HCT116 (cell line): ENCODE measurements at regions not wholly inside any gene's neighbourhood (a gene's known extent, or its start where the extent isn't known, plus 50 kb on each side); places are given as distances from the start of the nearest gene placed in this dataset.

Source experiments
- ATAC-seq: fragments of 200-7000 bp; cut with Tn5 transposase; 2 replicates; pipeline ENCODE4 v1.9.1; 2020; ENCODE audit warnings: mild to moderate bottlenecking, moderate library complexity
- BruUV-seq: library from RNA; stranded (reverse); fragments of 400-500 nt; replicated peaks from 2 replicates; lab custom pipeline; 2021; lab: Mats Ljungman, UMichigan
- CTCF ChIA-PET: fragments of 300-600 bp; sonication (Branson Sonifier 250); formaldehyde crosslinking; loops from one replicate; lab custom pipeline; 2021; ENCODE audit warnings: antibody characterized with exemption; lab: Charles Lee
- POLR2A ChIA-PET: fragments of 300-600, 350-600 bp; sonication (Branson Sonifier 250); formaldehyde crosslinking; loops from one replicate; lab custom pipeline; 2021; ENCODE audit warnings: antibody characterized with exemption; lab: Charles Lee
- RAD21 ChIA-PET, 2 experiments: fragments of 300-600 bp; sonication (Branson Sonifier 250); formaldehyde crosslinking; loops; one replicate each; lab custom pipeline; 2023; ENCODE audit warnings: low total read pairs in 2 of 2; ENCODE audit not compliant: uncharacterized antibody in 2 of 2, unreplicated experiment in 2 of 2, low non-redundant PET in 1 of 2; lab: Charles Lee
- DNase-seq: peaks from one replicate; pipeline ENCODE4 v3.0.0-alpha.2; 2010; ENCODE audit warnings: low read depth, low spot score
- H2AFZ ChIP-seq: fragments of 200-600 bp; shearing (Covaris generic), sonication (generic); 2 replicates; pipeline ENCODE4 v1.6.1; 2017; ENCODE audit warnings: low read depth, mixed run types, mixed read lengths, antibody characterized with exemption, low read length; ENCODE audit not compliant: poor library complexity, severe bottlenecking
- H3K27ac ChIP-seq: 2 replicates; pipeline ENCODE4 v1.5.1; 2012; ENCODE audit warnings: low read depth, low read length
- H3K27me3 ChIP-seq: fragments of 200-600 bp; sonication (generic); 2 replicates; pipeline ENCODE4 v1.6.1; 2016; ENCODE audit warnings: mixed run types, low read length, mixed read lengths; ENCODE audit not compliant: insufficient read depth
- H3K36me3 ChIP-seq, 2 experiments: fragments of 200-500 bp in 1 of 2; fragments of 200-600 bp in 1 of 2; sonication (Bioruptor generic) in 1 of 2; sonication (generic) in 1 of 2; 2 replicates each; pipeline versions ENCODE4 v1.5.1 to v1.6.1; 2014 to 2016; ENCODE audit warnings: low read length in 2 of 2, inconsistent platforms in 1 of 2, mixed read lengths in 1 of 2, mixed run types in 1 of 2; ENCODE audit not compliant: insufficient read depth in 2 of 2, control insufficient read depth in 1 of 2
- H3K4me1 ChIP-seq, 2 experiments: fragments of 200-600 bp in 1 of 2; sonication (generic) in 1 of 2; 2 replicates each; pipeline versions ENCODE4 v1.5.1 to v1.6.1; 2012 to 2017; ENCODE audit warnings: low read length in 2 of 2, inconsistent platforms in 1 of 2, mild to moderate bottlenecking in 1 of 2, mixed read lengths in 1 of 2, mixed run types in 1 of 2, moderate library complexity in 1 of 2; ENCODE audit not compliant: insufficient read depth in 2 of 2, control insufficient read depth in 1 of 2
- H3K4me2 ChIP-seq: fragments of 200-600 bp; sonication (generic); 2 replicates; pipeline ENCODE4 v1.6.1; 2017; ENCODE audit warnings: mixed run types, low read length, mixed read lengths
- H3K4me3 ChIP-seq, 2 experiments: fragments of 200-600 bp in 1 of 2; sonication (generic) in 1 of 2; replicated peaks in 1 of 2; 2 replicates each; pipeline ENCODE4 v1.5.1; 2011 to 2016; ENCODE audit warnings: low read length in 2 of 2, control low read depth in 1 of 2, low read depth in 1 of 2, mild to moderate bottlenecking in 1 of 2, mixed read lengths in 1 of 2, mixed run types in 1 of 2
- H3K79me2 ChIP-seq: fragments of 200-600 bp; sonication (generic); 2 replicates; pipeline ENCODE4 v1.6.1; 2017; ENCODE audit warnings: mild to moderate bottlenecking, mixed run types, low read length, moderate library complexity, mixed read lengths; ENCODE audit not compliant: insufficient read depth
- H3K9ac ChIP-seq: fragments of 200-600 bp; sonication (generic); 2 replicates; pipeline ENCODE4 v1.6.1; 2016; ENCODE audit warnings: low read length, mixed read lengths
- H3K9me2 ChIP-seq: fragments of 200-600 bp; sonication (generic), shearing (Covaris generic); 2 replicates; pipeline ENCODE4 v1.6.1; 2017; ENCODE audit warnings: mixed run types, mild to moderate bottlenecking, moderate library complexity; ENCODE audit not compliant: insufficient read depth
- H3K9me3 ChIP-seq, 2 experiments: fragments of 200-500 bp in 1 of 2; fragments of 200-600 bp in 1 of 2; sonication (Bioruptor generic) in 1 of 2; sonication (generic) in 1 of 2; 2 replicates each; pipeline ENCODE4 v1.6.1; 2014 to 2017; ENCODE audit warnings: low read length in 2 of 2, mixed read lengths in 2 of 2, inconsistent platforms in 1 of 2, low read depth in 1 of 2, mild to moderate bottlenecking in 1 of 2, mixed run types in 1 of 2, moderate library complexity in 1 of 2; ENCODE audit not compliant: control insufficient read depth in 1 of 2, insufficient read depth in 1 of 2
- H4K20me1 ChIP-seq: fragments of 200-600 bp; sonication (generic), shearing (Covaris generic); 2 replicates; pipeline ENCODE4 v1.6.1; 2017; ENCODE audit warnings: mixed run types, mild to moderate bottlenecking, moderate library complexity; ENCODE audit not compliant: insufficient read depth
- CBX3 ChIP-seq: IDR thresholded peaks from 2 replicates; pipeline ENCODE4 v1.6.1; 2012; ENCODE audit warnings: low read depth
- ELF1 ChIP-seq: IDR thresholded peaks from 2 replicates; pipeline ENCODE4 v1.6.1; 2012; ENCODE audit warnings: low read depth, borderline replicate concordance
- EZH2 ChIP-seq: fragments of 200-600 bp; sonication (generic); IDR thresholded peaks from 2 replicates; pipeline ENCODE4 v1.6.1; 2017; ENCODE audit warnings: antibody characterized with exemption, mixed run types
- EZH2phosphoT487 ChIP-seq: fragments of 200-600 bp; IDR thresholded peaks from 2 replicates; pipeline ENCODE4 v1.6.1; 2018; ENCODE audit warnings: antibody characterized with exemption, borderline replicate concordance
- FOSL1 ChIP-seq: IDR thresholded peaks from 2 replicates; pipeline ENCODE4 v1.6.1; 2012; ENCODE audit warnings: low read depth
- JUND ChIP-seq: IDR thresholded peaks from 2 replicates; pipeline ENCODE4 v1.6.1; 2012
- POLR2A ChIP-seq: IDR thresholded peaks from 2 replicates; pipeline ENCODE4 v1.7.0; 2011; ENCODE audit warnings: borderline replicate concordance; ENCODE audit not compliant: insufficient read depth, insufficient read length; ENCODE audit errors: extremely low read depth
- SP1 ChIP-seq: IDR thresholded peaks from 2 replicates; pipeline ENCODE4 v1.6.1; 2012; ENCODE audit warnings: low read depth
- SRF ChIP-seq: IDR thresholded peaks from 2 replicates; pipeline ENCODE4 v1.6.1; 2012; ENCODE audit warnings: low read depth
- YY1 ChIP-seq: IDR thresholded peaks from 2 replicates; pipeline ENCODE4 v1.6.1; 2011; ENCODE audit warnings: low read length, low read depth, moderate library complexity, mild to moderate bottlenecking; ENCODE audit not compliant: insufficient replicate concordance; ENCODE audit errors: extremely low read depth
- ZFX ChIP-seq: fragments of 450-650 bp; IDR thresholded peaks from 2 replicates; pipeline ENCODE4 v1.6.1; 2017
- ZNF274 ChIP-seq: fragments of 200-500 bp; sonication (Bioruptor generic); IDR thresholded peaks from 2 replicates; pipeline ENCODE4 v1.6.1; 2014; ENCODE audit warnings: mild to moderate bottlenecking, low read depth, low read length, inconsistent platforms
- intact Hi-C: fragments of 100-400 bp; cut with micrococcal nuclease; formaldehyde crosslinking; loops from 2 replicates; pipeline ENCODE4 v1.10.0; 2022
- TF ChIP-seq, protein P1 (sequence below), 3 experiments: fragments of 200-600 bp in 1 of 3; sonication (generic) in 1 of 3; IDR thresholded peaks in 2 of 3; conservative IDR thresholded peaks in 1 of 3; 2 replicates each; pipeline ENCODE4 v1.5.1; 2012 to 2017; ENCODE audit warnings: low read depth in 2 of 3, low read length in 2 of 3, antibody characterized with exemption in 1 of 3, borderline replicate concordance in 1 of 3, control low read depth in 1 of 3, mild to moderate bottlenecking in 1 of 3, mixed read lengths in 1 of 3, mixed run types in 1 of 3, moderate library complexity in 1 of 3; ENCODE audit not compliant: insufficient read depth in 1 of 3
- TF ChIP-seq, protein P2 (sequence below): IDR thresholded peaks from 2 replicates; pipeline ENCODE4 v1.6.1; 2011; ENCODE audit warnings: mild to moderate bottlenecking, low read length, moderate library complexity; ENCODE audit not compliant: insufficient replicate concordance; ENCODE audit errors: extremely low read depth
- TF ChIP-seq, protein P3 (sequence below): IDR thresholded peaks from 2 replicates; pipeline ENCODE4 v1.6.1; 2012
- TF ChIP-seq, protein P4 (sequence below): IDR thresholded peaks from 2 replicates; pipeline ENCODE4 v1.6.1; 2012; ENCODE audit warnings: low read depth

DNA sequence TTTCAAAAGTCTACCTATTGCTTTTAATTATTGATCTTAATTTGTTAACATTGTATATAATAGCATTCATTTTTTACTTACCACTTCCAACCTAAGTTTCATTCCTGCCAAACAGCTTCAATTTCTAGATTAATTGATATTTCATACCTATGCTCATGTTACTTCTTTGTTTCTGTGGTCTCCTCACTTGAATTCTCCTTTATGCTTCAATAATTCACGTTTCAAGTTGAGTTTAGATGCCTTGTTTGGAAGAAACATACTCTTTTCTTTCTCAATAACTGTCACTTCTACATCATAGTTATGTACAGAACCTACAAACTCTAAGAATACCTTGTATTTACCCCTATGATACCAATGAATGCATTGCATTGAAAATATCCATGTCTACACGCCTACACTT lies 862.2 kb upstream of the LRATD1 start:
- H3K27ac ChIP-seq, result no peak overlapping the region
- intact Hi-C loops, result no loop called here
- POLR2A ChIA-PET, result no interaction called here
- TF ChIP-seq FOSL1 (no peak), POLR2A (no peak), ZFX (no peak), SRF (no peak), EZH2 (no peak), ZNF274 (no peak), YY1 (no peak), JUND (no peak), ELF1 (no peak), CBX3 (no peak), SP1 (no peak), EZH2phosphoT487 (no peak)
- TF ChIP-seq, protein P1, sequence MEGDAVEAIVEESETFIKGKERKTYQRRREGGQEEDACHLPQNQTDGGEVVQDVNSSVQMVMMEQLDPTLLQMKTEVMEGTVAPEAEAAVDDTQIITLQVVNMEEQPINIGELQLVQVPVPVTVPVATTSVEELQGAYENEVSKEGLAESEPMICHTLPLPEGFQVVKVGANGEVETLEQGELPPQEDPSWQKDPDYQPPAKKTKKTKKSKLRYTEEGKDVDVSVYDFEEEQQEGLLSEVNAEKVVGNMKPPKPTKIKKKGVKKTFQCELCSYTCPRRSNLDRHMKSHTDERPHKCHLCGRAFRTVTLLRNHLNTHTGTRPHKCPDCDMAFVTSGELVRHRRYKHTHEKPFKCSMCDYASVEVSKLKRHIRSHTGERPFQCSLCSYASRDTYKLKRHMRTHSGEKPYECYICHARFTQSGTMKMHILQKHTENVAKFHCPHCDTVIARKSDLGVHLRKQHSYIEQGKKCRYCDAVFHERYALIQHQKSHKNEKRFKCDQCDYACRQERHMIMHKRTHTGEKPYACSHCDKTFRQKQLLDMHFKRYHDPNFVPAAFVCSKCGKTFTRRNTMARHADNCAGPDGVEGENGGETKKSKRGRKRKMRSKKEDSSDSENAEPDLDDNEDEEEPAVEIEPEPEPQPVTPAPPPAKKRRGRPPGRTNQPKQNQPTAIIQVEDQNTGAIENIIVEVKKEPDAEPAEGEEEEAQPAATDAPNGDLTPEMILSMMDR (IDR thresholded peaks at IDR 0.05 in 2 of 3, conservative IDR thresholded peaks at IDR 0.05 in 1 of 3; ENCODE audit: borderline replicate concordance in 1 of 3, insufficient read depth in 1 of 3, low read depth in 2 of 3, low read length in 2 of 3), result no peak
- TF ChIP-seq, protein P2, sequence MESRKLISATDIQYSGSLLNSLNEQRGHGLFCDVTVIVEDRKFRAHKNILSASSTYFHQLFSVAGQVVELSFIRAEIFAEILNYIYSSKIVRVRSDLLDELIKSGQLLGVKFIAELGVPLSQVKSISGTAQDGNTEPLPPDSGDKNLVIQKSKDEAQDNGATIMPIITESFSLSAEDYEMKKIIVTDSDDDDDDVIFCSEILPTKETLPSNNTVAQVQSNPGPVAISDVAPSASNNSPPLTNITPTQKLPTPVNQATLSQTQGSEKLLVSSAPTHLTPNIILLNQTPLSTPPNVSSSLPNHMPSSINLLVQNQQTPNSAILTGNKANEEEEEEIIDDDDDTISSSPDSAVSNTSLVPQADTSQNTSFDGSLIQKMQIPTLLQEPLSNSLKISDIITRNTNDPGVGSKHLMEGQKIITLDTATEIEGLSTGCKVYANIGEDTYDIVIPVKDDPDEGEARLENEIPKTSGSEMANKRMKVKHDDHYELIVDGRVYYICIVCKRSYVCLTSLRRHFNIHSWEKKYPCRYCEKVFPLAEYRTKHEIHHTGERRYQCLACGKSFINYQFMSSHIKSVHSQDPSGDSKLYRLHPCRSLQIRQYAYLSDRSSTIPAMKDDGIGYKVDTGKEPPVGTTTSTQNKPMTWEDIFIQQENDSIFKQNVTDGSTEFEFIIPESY, result no peak
- TF ChIP-seq, protein P3, sequence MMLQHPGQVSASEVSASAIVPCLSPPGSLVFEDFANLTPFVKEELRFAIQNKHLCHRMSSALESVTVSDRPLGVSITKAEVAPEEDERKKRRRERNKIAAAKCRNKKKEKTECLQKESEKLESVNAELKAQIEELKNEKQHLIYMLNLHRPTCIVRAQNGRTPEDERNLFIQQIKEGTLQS, result no peak
- TF ChIP-seq, protein P4, sequence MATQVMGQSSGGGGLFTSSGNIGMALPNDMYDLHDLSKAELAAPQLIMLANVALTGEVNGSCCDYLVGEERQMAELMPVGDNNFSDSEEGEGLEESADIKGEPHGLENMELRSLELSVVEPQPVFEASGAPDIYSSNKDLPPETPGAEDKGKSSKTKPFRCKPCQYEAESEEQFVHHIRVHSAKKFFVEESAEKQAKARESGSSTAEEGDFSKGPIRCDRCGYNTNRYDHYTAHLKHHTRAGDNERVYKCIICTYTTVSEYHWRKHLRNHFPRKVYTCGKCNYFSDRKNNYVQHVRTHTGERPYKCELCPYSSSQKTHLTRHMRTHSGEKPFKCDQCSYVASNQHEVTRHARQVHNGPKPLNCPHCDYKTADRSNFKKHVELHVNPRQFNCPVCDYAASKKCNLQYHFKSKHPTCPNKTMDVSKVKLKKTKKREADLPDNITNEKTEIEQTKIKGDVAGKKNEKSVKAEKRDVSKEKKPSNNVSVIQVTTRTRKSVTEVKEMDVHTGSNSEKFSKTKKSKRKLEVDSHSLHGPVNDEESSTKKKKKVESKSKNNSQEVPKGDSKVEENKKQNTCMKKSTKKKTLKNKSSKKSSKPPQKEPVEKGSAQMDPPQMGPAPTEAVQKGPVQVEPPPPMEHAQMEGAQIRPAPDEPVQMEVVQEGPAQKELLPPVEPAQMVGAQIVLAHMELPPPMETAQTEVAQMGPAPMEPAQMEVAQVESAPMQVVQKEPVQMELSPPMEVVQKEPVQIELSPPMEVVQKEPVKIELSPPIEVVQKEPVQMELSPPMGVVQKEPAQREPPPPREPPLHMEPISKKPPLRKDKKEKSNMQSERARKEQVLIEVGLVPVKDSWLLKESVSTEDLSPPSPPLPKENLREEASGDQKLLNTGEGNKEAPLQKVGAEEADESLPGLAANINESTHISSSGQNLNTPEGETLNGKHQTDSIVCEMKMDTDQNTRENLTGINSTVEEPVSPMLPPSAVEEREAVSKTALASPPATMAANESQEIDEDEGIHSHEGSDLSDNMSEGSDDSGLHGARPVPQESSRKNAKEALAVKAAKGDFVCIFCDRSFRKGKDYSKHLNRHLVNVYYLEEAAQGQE, result no peak
- no peaks in the 10 kb centered on the region for H3K36me3 ChIP-seq
- H3K4me1 ChIP-seq, result no peaks in the 10 kb centered on the region
- no peak overlapping the region for H3K9ac ChIP-seq
- H3K27me3 ChIP-seq, result no peaks in the 10 kb centered on the region
- H4K20me1 ChIP-seq, result no peaks in the 10 kb centered on the region
- H3K4me2 ChIP-seq, result no peak overlapping the region
- no peak for DNase-seq
- H3K9me2 ChIP-seq, result no peaks in the 10 kb centered on the region
- H3K79me2 ChIP-seq, result no peaks in the 10 kb centered on the region
- no TSS peak for BruUV-seq
- RAD21 ChIA-PET, result no interaction called here
- no peak overlapping the region for H2AFZ ChIP-seq
- CTCF ChIA-PET, result no interaction called here
- no peak for ATAC-seq
- no peak overlapping the region for H3K4me3 ChIP-seq
- H3K9me3 ChIP-seq, result peaks cover 11 to 17% of the 10 kb centered on the region in 2 experiments; a peak in 2 of 4 replicates
